Left ventricle myocardium inferior (tissue), 1 donor: ENCODE measurements at regions not wholly inside any gene's neighbourhood (a gene's known extent, or its start where the extent isn't known, plus 50 kb on each side); places are given as distances from the start of the nearest gene placed in this dataset.

ENCODE experiments used
- DNase-seq: peaks from one replicate; pipeline ENCODE4 v3.0.0-alpha.2; 2020
- H3K27ac ChIP-seq: fragments of 200-600 bp; replicated peaks from 2 replicates; pipeline ENCODE4 v1.8.0; 2021
- H3K27me3 ChIP-seq: fragments of 200-600 bp; 2 replicates; pipeline ENCODE4 v1.8.0; 2021; ENCODE audit warnings: low read depth
- H3K36me3 ChIP-seq: fragments of 200-600 bp; 2 replicates; pipeline ENCODE4 v1.8.0; 2021
- H3K4me1 ChIP-seq: fragments of 200-600 bp; 2 replicates; pipeline ENCODE4 v1.8.0; 2021
- H3K4me3 ChIP-seq: fragments of 200-600 bp; 2 replicates; pipeline ENCODE4 v1.8.0; 2021; ENCODE audit warnings: mild to moderate bottlenecking, moderate library complexity
- H3K9me3 ChIP-seq: fragments of 200-600 bp; replicated peaks from 2 replicates; pipeline ENCODE4 v1.8.0; 2021
- CTCF ChIP-seq: fragments of 200-600 bp; IDR thresholded peaks from 2 replicates; pipeline ENCODE4 v1.8.0; 2021; ENCODE audit warnings: antibody characterized with exemption, mild to moderate bottlenecking, borderline replicate concordance
- intact Hi-C: fragments of 100-400 bp; cut with micrococcal nuclease; formaldehyde crosslinking; loops from one replicate; pipeline ENCODE4 v1.11.0; 2022
- donor health status: DM: no; HTN: yes; CAD: no; lungs with severe emphysema.

GRCh38 chr12:115312901-115313300 lies 628.9 kb upstream of the TBX3 start:
- Histone ChIP-seq H3K27me3 (peaks cover 16% of the 10 kb centered on the region), H3K4me3 (no peak overlapping the region), H3K36me3 (no peaks in the 10 kb centered on the region), H3K9me3 (no peaks in the 10 kb centered on the region), H3K4me1 (no peaks in the 10 kb centered on the region), H3K27ac (no peak overlapping the region)
- no peak for TF ChIP-seq CTCF
- DNase-seq: no peak
- intact Hi-C loops: no loop called here

GRCh38 chr12:115311875-115312274 lies 627.9 kb upstream of the TBX3 start:
- no peaks in the 10 kb centered on the region for H3K36me3 ChIP-seq
- no peak overlapping the region for H3K4me3 ChIP-seq
- no peak for TF ChIP-seq CTCF
- H3K27me3 ChIP-seq: peaks cover 16% of the 10 kb centered on the region
- DNase-seq: no peak
- no peak overlapping the region for H3K27ac ChIP-seq
- intact Hi-C loops: no loop called here
- H3K9me3 ChIP-seq: no peaks in the 10 kb centered on the region
- H3K4me1 ChIP-seq: no peaks in the 10 kb centered on the region

- Histone ChIP-seq H3K27me3 (peaks cover 13% of the 10 kb centered on the region), H3K27ac (no peak overlapping the region), H3K9me3 (no peaks in the 10 kb centered on the region), H3K4me3 (no peak overlapping the region), H3K4me1 (no peaks in the 10 kb centered on the region), H3K36me3 (no peaks in the 10 kb centered on the region)
- intact Hi-C loops: no loop called here
- TF ChIP-seq CTCF: no peak
- DNase-seq: no peak
These were observed 624.9 kb upstream of the TBX3 start for GRCh38 chr12:115308918-115309317.

GRCh38 chr12:115306380-115306779 lies 622.4 kb upstream of the TBX3 start:
- intact Hi-C loops: no loop called here
- Histone ChIP-seq H3K27me3 (no peaks in the 10 kb centered on the region), H3K27ac (peak overlapping the region; percentile 6), H3K4me3 (no peak overlapping the region), H3K4me1 (no peaks in the 10 kb centered on the region), H3K36me3 (no peaks in the 10 kb centered on the region), H3K9me3 (no peaks in the 10 kb centered on the region)
- no peak for TF ChIP-seq CTCF
- no peak for DNase-seq

- intact Hi-C loops: no loop called here
- Histone ChIP-seq H3K9me3 (no peaks in the 10 kb centered on the region), H3K27ac (no peak overlapping the region), H3K4me1 (no peaks in the 10 kb centered on the region), H3K36me3 (no peaks in the 10 kb centered on the region), H3K27me3 (peaks cover 1% of the 10 kb centered on the region), H3K4me3 (no peak overlapping the region)
- no peak for DNase-seq
- TF ChIP-seq CTCF: no peak
These were observed 621.9 kb upstream of the TBX3 start for GRCh38 chr12:115305867-115306266.

GRCh38 chr12:115305275-115305674 lies 621.3 kb upstream of the TBX3 start:
- DNase-seq: no peak
- H3K9me3 ChIP-seq: no peaks in the 10 kb centered on the region
- no peak for TF ChIP-seq CTCF
- H3K36me3 ChIP-seq: no peaks in the 10 kb centered on the region
- intact Hi-C loops: no loop called here
- H3K4me3 ChIP-seq: no peak overlapping the region
- no peak overlapping the region for H3K27ac ChIP-seq
- no peaks in the 10 kb centered on the region for H3K4me1 ChIP-seq
- H3K27me3 ChIP-seq: peaks cover 4% of the 10 kb centered on the region
